GM19043 (cell line): ENCODE measurements at regions not wholly inside any gene's neighbourhood (a gene's known extent, or its start where the extent isn't known, plus 50 kb on each side); places are given as distances from the start of the nearest gene placed in this dataset.
"Not testable (repeated sequence)": the region's sequence is repeated elsewhere in the genome, so short reads cannot be mapped to it uniquely, and the experiment has no call there.

Experiments
- ATAC-seq: cut with Tn5 transposase; IDR thresholded peaks from one replicate; pipeline ENCODE4 v1.9.1; 2021; ENCODE audit warnings: low read depth; ENCODE audit not compliant: unreplicated experiment

DNA sequence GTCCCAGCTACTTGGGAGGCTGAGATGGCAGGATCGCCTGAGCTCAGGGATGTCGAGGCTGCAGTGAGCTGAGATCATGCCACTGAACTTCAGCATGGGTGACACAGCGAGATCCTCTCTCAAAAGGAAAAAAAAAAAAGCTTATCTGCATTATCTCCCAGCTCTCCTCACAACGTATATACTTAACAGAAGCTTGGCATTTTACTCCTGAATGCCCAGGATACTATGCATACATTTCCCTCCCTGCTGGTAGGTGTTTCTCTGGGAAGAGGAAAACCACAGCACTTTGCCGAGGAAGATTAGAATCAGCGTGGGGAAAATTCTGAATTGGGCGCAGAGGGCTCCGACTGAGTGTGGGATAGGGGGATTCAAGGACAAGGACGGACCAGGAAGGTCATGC is 800.6 kb downstream of the DHX35 start:
- ATAC-seq: no peak

DNA sequence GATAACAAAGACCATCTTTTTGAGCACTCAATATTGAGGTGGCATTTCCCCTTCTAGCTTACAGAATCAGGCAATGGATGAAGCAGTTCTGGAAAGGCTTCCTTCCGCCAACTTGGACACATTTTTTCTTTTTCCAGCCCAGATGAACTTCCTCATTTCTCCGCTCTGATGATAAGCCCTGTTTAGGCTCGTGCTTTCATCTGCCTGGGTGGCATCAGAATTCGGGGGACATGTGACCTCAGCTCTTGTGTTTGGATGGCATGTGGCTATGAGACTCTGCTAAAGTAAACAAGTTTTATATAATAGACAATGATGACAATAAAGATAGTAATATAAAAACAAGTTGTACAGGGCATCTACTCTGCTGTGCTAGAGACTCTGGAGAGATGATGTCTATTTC is 796.7 kb downstream of the DHX35 start:
- no peak for ATAC-seq

DNA sequence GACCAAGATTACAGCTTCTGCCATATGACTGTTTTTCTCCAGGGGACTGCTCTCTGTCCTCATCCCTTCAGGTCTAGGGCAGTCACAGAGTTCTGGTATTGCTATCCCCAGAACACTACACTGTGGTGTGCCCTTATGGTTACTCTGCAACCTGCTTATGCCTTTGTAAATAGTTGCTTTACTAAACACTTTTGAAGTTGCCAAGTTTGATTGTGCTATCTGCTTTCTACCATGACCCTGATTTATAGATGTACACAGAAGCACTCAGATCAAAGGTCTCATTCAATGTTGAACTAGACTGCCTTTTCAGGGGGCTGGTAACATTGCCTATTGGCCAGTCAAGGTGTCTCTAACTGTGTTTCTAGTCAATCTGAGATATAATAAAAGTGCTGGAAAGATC is 794.7 kb downstream of the DHX35 start:
- no peak for ATAC-seq

DNA sequence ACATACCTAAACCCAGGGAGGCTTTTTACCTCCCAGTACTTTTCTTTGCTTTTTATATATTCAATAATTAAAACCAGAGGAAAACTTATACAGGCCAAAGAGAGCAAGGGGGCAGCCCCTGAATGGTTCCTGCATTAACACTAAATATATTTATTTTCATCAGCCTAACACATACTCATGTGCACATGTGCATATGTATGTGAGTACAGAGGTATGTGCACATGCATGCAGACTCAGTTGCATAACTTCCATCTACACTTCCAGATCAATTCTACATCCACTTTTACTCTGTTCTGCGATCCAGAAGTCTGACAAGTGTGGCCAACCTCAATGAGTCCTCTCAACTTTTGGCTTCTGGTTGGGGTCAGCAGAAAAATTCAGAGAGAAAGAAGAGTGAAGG is 794.2 kb downstream of the DHX35 start:
- no peak for ATAC-seq

DNA sequence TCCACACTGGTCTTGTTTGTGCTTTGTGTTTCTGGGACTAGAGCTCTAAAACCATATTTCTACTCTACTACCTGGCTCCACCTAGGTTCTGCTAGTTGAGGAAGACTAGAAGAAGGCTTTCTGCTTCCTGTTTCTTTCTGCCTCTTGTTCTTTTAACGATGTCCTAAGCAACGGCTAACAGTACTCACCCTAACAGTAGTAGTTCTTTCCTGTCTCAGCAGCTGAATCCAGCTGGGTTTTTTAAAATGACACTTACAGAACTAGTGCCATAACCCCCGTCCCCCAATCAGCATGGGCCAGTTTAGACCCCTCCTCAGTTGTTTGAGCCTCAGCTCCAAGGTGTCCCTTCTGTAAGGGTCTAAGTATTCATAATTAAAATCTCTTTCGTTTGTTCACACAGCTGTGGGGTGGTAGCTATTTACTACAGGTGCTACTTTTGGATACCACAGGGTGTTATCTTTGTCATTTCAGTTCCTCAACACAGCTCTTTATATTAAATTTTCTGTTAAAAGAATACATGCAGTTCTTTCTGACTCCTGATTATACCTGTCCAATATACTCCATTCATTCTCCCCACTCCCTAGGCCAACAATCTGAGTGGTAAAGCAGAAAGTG is 790.2 kb downstream of the DHX35 start:
- no peak for ATAC-seq

DNA sequence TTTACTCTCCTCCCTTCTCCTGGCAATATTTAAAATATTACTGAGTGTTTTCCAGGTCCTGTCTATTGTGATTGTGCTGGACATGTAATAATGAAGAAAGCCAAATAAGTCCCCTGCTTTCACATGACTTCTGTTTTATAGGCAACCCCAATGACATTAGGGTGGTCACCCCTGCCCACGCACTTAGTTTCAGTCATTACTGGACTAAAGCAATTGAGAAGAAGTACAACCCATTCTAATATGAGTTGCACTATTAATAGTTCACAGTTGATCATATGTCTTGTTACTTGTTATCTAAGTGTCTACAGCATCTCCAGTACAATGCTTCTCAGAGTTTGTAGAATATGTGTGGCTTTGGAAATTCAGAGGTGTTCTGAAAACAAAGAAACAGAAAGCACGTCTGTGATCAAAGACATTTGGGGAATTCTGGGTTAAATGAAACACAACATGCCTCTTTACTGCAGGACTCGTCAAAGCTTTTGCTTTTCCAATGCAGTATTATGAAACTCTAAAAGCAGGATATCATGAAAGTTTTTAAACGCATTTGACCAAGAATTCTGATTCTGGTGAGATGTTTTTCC is 789.5 kb downstream of the DHX35 start:
- ATAC-seq: no peak

DNA sequence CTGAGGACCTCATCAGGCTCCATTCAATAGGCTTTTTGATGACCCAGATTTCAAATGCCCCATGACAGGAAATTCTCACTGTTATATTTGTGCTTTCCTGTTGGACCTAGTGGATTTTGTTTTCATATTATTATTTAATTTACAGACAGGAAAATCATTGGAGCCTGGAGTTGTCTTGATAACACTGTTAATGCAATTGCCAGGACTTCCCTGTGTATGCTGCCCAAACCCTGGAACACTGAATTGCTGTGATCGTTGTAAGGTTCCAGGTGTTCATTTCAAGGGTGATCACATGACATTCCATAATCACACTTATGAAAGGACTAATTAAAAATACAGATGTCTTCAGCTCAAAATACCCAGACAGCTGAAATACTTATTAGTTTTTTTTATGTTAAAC is 783.2 kb downstream of the DHX35 start:
- no peak for ATAC-seq

DNA sequence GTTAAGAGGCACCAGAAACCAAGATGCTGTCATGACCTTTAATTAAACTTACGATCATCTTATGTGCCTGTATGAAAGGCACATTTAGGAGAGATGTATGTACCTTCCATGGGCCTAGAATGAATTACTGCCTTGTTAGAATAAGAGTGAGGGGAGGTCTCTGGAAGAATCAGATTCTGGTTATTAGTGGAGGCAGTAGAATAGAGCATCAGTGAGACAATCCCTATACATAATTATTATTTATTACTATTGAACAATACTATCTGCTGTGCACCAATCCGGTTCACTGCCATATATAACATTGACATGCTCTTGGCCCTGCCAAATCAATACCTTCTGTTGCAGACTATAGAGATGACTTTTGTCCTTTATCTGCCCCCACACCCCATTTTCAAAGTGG is 776.5 kb downstream of the DHX35 start:
- no peak for ATAC-seq

DNA sequence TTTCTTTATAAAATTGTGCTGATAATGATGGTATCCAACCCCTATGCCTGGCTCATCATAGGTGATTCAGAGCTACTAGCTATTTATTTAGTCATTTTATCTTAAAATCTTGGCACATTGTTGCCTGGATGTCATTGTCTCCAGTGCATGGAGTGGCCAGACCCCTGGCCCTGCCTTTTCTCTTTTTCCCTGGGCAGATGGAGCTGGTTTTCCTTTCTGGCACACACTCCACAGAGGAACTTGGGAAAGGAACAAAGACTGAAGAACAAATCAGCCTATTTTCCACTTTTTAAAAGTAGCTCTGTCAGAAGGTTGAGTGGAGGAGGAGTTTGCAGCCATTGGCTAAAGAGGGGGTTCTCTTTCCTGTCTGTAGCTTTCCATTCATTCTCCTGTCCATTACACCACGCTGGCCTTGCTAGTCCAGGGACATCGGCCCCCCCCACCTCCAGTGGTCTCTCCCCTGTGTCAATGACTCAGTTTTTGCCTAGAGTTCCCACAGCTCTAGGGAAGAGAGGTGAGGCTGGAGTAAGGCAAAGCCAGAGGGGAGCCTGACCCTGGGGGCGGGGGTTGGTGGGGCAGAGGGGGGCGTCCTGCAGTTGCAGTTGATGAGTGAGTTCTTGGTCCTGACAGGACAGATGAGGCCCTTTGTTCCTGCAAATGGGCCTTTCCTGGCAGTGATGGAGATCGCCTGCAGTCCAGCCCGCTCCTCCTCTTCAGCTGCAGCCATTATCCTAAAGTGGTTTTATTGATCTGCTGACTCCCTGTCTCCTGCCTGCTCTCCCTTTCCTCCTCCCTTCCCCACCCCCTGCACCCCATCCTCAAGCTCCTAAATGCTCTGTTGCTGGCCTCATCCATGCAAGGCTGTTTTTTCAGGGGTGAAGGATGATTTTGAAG is 774.5 kb downstream of the DHX35 start:
- ATAC-seq: no peak

DNA sequence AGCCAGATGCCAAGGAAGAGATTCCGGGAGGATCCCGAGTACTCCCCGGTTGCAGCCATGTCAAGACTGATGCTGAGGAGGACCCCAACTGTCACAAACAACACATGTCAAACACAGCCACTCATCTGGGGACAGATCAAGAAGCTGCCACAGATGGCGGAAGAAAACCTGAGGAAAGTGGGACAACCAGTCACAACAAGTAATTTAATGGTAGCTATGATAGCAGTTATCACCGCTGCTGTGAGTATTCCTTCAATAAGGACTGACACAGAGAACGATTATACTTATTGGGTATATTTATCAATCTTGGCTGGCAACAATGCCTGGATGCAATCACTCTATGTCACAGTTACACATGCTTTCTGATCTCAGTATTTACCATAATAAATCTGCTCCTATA is 763.4 kb downstream of the DHX35 start:
- ATAC-seq: not testable (repeated sequence)

DNA sequence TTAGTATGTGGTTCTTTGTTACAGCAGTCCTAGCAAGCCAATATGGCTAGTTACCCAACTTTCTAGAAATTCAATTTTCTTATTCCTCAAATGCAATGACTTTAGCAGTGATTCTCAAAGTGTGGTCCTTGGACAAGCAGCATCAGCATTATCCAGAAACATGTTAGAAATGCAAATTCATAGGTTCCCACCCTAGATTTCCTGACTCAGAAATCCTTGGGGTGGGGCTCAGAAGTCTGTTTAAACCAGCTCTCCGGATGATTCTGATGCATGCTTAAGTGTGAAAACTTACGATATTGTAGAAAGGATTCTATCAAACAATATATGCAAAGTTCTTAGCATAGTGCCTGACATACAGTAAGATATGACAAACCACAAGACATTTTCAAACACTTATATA is 757.1 kb downstream of the DHX35 start:
- ATAC-seq: no peak

DNA sequence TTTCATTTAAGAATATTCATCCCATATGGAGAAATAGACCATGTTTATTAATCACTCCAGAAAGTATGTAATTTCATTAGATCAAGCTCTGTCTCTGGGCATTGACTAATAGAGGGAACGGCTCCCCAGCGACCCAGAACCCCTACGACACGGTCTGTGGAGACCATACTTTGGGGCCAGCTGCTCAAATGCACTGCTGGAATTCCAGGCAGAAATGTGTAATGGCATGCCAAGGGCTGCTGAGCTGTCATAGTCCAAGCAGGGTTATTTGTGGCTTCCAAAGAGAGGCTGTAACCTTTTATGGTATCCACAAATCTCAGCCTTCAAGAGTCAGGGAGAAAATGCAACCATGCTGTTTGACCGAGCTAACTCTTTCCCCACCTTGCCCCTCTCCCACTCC is 755.8 kb downstream of the DHX35 start:
- ATAC-seq: no peak

DNA sequence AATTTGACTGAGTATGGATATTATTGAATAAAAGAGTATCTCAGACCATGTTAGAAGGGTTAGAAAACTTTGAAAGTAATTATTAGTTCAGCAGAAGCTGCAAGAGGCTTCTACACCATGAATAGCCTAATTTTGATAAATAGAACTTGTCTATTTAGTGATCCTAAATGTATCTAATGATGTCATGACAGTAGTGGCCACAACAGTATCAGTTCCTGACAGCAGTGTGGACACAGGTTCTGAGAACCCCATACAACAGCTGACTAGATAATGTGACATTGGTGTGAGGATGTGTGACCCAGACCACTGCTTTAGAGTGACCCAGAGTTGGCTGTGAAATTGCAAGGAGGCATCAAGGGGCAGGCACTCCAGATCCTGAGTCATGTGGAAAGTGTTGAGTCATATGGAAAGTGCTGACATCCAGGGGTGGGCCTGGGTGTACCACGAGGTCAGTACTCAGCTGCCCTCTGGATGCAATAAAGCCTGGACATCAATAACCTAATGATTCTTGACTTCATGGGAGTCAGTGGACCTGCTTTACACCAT is 754.7 kb downstream of the DHX35 start:
- ATAC-seq: no peak

DNA sequence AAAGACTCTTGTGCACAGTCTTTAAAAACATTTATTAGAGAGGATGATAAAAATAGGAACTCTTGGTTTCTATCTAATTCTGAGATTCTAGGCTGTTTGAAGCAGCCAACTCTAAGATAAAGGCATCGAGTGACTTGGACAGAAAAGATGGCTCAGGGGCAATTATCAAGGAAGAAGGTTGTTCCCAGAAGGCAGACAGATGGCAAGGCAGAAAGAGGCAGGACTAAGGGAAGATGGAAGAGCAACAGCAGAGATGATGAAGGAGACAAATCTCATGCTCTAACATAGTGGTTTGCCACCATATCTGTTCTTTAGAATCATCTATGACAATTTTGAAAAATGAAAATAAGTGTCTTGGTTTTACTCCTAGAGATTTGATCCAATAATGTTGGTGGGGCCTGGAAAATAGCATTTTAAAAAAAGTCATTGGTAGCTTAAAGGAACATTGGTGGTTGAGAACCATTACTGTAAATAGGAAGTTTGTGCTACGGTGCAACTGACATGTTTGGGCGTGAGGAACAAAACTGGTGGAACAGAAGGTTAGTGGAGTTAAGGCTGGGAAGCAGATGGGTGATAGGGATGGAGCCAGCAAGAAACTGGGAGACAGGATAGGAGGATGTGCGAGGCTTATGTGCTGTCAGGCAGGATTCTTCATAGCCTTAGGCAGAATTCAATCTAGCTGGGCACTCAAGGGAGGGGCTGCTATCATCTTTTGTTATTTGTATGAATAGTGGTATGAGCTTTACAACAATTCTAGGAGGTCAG is 751.1 kb downstream of the DHX35 start:
- no peak for ATAC-seq

DNA sequence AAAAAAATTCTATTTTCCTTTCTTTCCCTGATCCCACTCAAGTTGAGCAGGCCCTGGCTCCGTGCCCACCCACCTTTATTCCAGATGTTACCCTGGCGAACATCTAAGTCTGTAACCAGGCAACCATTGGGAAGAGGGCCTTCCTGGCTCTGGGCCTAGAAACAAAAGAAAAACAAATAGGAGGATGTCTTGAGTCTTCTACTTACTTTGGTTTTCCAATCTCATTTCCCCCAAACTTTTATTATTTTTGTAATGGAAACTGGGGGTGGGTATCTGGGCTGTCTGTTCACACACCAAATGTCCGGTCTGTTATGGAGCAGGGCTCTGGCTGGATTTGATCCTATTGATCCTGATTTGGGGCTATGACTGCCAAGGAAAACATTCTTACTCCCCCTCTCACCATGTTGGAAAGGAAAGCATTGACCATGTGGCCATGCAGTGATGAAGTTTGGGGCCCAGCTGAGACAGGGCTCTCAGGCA is 744.1 kb downstream of the DHX35 start:
- ATAC-seq: no peak

DNA sequence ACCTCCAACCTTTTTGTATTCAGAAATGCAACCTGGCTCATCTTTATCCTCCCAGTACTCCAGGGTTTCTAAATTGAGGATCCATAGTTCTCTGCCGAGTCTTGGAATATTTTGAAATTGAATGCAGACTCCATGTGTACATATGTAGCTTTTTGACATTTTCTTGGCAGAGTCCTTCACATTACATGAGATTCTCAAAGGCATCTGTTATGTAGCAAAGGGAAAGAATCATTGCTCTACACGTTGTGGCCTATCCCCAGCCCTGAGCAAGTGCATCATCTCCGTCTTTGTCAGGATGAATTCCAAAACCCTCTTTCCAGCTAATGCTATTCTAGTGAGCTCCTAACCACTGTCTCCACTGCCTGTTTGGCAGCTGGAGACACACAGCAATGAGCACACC is 742.9 kb downstream of the DHX35 start:
- no peak for ATAC-seq

DNA sequence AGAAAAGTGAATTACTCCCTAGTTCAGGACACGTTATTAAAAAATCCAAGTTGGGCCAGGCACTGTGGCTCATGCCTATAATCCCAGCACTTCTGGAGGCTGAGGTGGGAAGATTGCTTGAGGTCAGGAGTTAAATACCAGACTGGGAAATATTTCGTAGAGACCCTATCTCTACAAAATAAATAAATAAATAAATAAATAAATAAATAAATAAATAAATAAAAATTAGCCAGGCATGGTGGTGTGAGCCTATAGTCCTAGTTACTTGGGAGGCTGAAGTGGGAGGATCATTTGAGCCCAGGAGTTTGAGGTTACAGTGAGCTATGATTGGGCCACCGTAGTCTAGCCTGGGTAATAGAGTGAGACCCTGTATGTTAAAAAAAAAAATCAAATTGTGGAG is 741.2 kb downstream of the DHX35 start:
- not testable (repeated sequence) for ATAC-seq

DNA sequence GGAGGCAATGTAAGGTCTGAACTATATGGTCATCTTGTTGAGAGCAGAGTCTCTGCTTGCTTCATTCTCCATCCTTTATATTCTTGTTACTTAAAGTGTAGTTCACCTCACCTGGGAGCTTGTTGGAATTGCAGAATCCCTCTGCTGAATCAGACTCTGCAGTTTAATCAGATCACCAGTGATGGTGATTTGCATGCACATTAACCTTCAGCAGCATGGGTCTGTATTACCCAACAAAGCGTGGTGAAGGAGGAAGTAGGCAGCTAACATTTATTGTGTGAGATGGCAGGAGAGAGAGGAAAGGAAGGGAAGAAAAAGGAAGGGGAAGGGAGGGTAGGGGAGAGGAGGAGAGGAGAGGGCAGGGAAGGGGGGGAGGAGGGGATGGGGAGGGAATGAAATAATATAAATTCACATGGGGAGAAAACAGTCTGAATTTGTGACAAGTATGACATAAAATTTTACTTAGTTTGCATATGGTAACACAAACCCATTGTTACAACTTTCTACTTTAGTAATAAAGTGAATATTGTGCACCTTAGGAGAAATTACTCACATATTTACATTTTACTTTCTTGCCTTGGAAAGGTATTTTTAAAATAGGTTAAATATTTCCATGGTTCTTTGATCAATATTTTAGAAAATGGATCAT is 740.7 kb downstream of the DHX35 start:
- ATAC-seq: no peak

DNA sequence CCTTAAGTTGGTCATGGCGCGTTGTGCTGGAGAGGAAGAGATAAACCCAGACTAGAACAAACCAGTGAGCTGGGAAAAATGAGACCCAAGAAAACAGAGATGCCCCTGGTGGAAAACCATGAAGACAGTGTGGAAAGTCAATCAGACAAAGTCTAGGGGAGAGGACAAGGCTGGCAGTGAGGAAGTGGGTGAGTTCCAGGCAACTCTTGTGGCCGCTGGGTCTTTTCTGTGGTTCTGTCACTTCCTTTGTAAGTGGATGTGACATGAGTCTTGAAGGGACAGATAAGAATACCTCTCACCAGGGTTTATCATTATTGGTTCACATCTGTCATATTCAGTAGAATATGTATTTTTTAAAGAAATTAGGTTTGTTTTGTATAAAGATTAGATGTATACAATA is 738.4 kb downstream of the DHX35 start:
- ATAC-seq: no peak

DNA sequence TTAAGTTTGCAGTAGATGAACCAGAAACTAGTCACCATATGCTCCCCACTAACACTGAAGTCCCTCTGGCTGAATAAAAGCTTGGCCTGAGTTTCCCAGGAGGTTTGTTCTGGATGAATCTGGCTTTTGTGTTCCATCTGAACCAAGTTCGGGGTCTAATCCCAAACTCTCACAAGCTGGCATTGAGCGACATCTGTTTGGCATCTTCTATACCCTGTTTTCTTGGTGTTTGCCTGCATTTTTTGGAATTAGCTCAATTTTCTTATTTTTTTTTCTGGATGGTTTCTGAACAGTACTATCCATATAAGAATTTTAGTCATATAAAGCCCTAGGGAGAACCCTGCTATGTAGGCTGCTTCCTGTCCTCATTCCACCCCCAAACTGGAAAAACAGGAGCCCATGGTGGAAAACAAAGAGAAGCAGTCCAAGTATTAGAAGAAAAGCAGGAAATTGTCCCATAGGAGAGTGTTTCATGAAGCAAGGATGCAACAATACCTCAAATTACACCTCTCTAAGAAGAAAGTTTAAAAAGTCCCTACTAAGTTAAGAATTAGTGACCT is 737.1 kb downstream of the DHX35 start:
- ATAC-seq: no peak
